ENCODE measurements at regions not wholly inside any gene's neighbourhood (a gene's known extent, or its start where the extent isn't known, plus 50 kb on each side); places are given as distances from the start of the nearest gene placed in this dataset.

GRCh38 chr5:20572614-20573013, 584.6 kb upstream of the CDH18 start:
- peak; percentile 88 for DNase-seq (ENCODE audit: low read depth)
- TF ChIP-seq CTCF (conservative IDR thresholded peaks at IDR 0.05; ENCODE audit: low read depth, low read length) = peak; percentile 38
- H3K4me3 ChIP-seq (ENCODE audit: low read depth, low read length) = no peak overlapping the region

- TF ChIP-seq CTCF (conservative IDR thresholded peaks at IDR 0.05; ENCODE audit: low read depth, low read length) = no peak
- no peak overlapping the region for H3K4me3 ChIP-seq (ENCODE audit: low read depth, low read length)
- DNase-seq (ENCODE audit: low read depth) = no peak
Observed at GRCh38 chr5:20570486-20570885, 582.5 kb upstream of the CDH18 start.

- no peak overlapping the region for H3K4me3 ChIP-seq (ENCODE audit: low read depth, low read length)
- no peak for DNase-seq (ENCODE audit: low read depth)
- no peak for TF ChIP-seq CTCF (conservative IDR thresholded peaks at IDR 0.05; ENCODE audit: low read depth, low read length)
Observed at GRCh38 chr5:20562544-20562943, 574.5 kb upstream of the CDH18 start.

GRCh38 chr5:20559845-20560244, 571.8 kb upstream of the CDH18 start:
- no peak for DNase-seq (ENCODE audit: low read depth)
- H3K4me3 ChIP-seq (ENCODE audit: low read depth, low read length) = no peak overlapping the region
- TF ChIP-seq CTCF (conservative IDR thresholded peaks at IDR 0.05; ENCODE audit: low read depth, low read length) = no peak

- peak; percentile 76 for DNase-seq (ENCODE audit: low read depth)
- H3K4me3 ChIP-seq (ENCODE audit: low read depth, low read length) = no peak overlapping the region
- TF ChIP-seq CTCF (conservative IDR thresholded peaks at IDR 0.05; ENCODE audit: low read depth, low read length) = no peak
Observed at GRCh38 chr5:20556115-20556763, 568.2 kb upstream of the CDH18 start.

- H3K4me3 ChIP-seq (ENCODE audit: low read depth, low read length) = no peak overlapping the region
- DNase-seq (ENCODE audit: low read depth) = no peak
- TF ChIP-seq CTCF (conservative IDR thresholded peaks at IDR 0.05; ENCODE audit: low read depth, low read length) = peak; percentile 37
Observed at GRCh38 chr5:20555034-20555433, 567.0 kb upstream of the CDH18 start.

- H3K4me3 ChIP-seq (ENCODE audit: low read depth, low read length) = no peak overlapping the region
- TF ChIP-seq CTCF (conservative IDR thresholded peaks at IDR 0.05; ENCODE audit: low read depth, low read length) = no peak
- peak; percentile 53 for DNase-seq (ENCODE audit: low read depth)
Observed at GRCh38 chr5:20554001-20554400, 566.0 kb upstream of the CDH18 start.

Measured in choroid plexus epithelial cell (primary cell).